Endothelial cell of umbilical vein (primary cell): ENCODE measurements at regions not wholly inside any gene's neighbourhood (a gene's known extent, or its start where the extent isn't known, plus 50 kb on each side); places are given as distances from the start of the nearest gene placed in this dataset.

Experiments used
- BruUV-seq: library from RNA; stranded (reverse); fragments of 400-500 nt; replicated peaks from 2 replicates; lab custom pipeline; 2021; lab: Mats Ljungman, UMichigan
- CTCF ChIA-PET: fragments of 300-600, 350-600 bp; sonication (Branson Sonifier 250); formaldehyde crosslinking; loops from one replicate; lab custom pipeline; 2021; ENCODE audit warnings: antibody characterized with exemption, inconsistent platforms; lab: Charles Lee
- POLR2A ChIA-PET: fragments of 300-600, 350-600 bp; sonication (Branson Sonifier 250); formaldehyde crosslinking; loops from one replicate; lab custom pipeline; 2021; ENCODE audit warnings: antibody characterized with exemption, inconsistent platforms; lab: Charles Lee
- DNase-seq: peaks from one replicate; pipeline ENCODE4 v3.0.0-alpha.2; 2011; ENCODE audit warnings: low read depth, low spot score
- FAIRE-seq: peaks from 2 replicates; lab custom pipeline; 2011; peaks lifted over from hg19 to GRCh38; lab: Jason Lieb, UNC
- H2AFZ ChIP-seq: 2 replicates; pipeline ENCODE4 v1.6.0; 2012; ENCODE audit warnings: low read depth, low read length, control low read depth, inconsistent platforms
- H3K27ac ChIP-seq: 2 replicates; pipeline ENCODE4 v1.5.1; 2011; ENCODE audit warnings: low read depth, mild to moderate bottlenecking, control low read depth, low read length, moderate library complexity; ENCODE audit not compliant: insufficient read depth
- H3K27me3 ChIP-seq, 2 experiments: 2 replicates each; pipeline versions ENCODE4 v1.6.0 to v1.6.1; 2011; ENCODE audit warnings: low read length in 2 of 2, mixed read lengths in 1 of 2; ENCODE audit not compliant: control insufficient read depth in 2 of 2, insufficient read depth in 2 of 2
- H3K36me3 ChIP-seq, 2 experiments: 2 replicates in 1 of 2; 3 replicates in 1 of 2; pipeline ENCODE4 v1.5.1; 2011; ENCODE audit warnings: low read length in 2 of 2, mild to moderate bottlenecking in 1 of 2, moderate library complexity in 1 of 2; ENCODE audit not compliant: control insufficient read depth in 2 of 2, insufficient read depth in 2 of 2; ENCODE audit errors: extremely low read depth in 1 of 2
- H3K4me1 ChIP-seq: 3 replicates; pipeline ENCODE4 v1.5.1; 2011; ENCODE audit warnings: mild to moderate bottlenecking, low read length; ENCODE audit not compliant: control insufficient read depth, insufficient read depth; ENCODE audit errors: extremely low read depth
- H3K4me2 ChIP-seq: 2 replicates; pipeline ENCODE4 v1.6.1; 2011; ENCODE audit warnings: low read length, control low read depth, mixed read lengths; ENCODE audit not compliant: insufficient read depth
- H3K4me3 ChIP-seq, 3 experiments: fragments of 200-600 bp in 1 of 3; sonication (generic), shearing (Covaris generic) in 1 of 3; replicated peaks in 1 of 3; 2 replicates each; pipeline ENCODE4 v1.5.1; 2011 to 2016; ENCODE audit warnings: control low read depth in 3 of 3, low read length in 3 of 3, mild to moderate bottlenecking in 2 of 3, inconsistent platforms in 1 of 3, low read depth in 1 of 3, moderate library complexity in 1 of 3; ENCODE audit not compliant: insufficient read depth in 1 of 3
- H3K79me2 ChIP-seq: 2 replicates; pipeline ENCODE4 v1.6.0; 2012; ENCODE audit warnings: low read length, inconsistent platforms; ENCODE audit not compliant: control insufficient read depth, insufficient read depth
- H3K9ac ChIP-seq: replicated peaks from 2 replicates; pipeline ENCODE3; 2011; ENCODE audit warnings: low read length, control low read depth; ENCODE audit not compliant: insufficient read depth; ENCODE audit errors: extremely low read depth
- H3K9me1 ChIP-seq: replicated peaks from 3 replicates; pipeline ENCODE4 v1.6.0; 2011; ENCODE audit warnings: mild to moderate bottlenecking, low read length; ENCODE audit not compliant: control insufficient read depth, insufficient read depth; ENCODE audit errors: extremely low read depth
- H3K9me3 ChIP-seq: replicated peaks from 2 replicates; pipeline ENCODE4 v1.5.1; 2012; ENCODE audit warnings: low read length, inconsistent platforms; ENCODE audit not compliant: control insufficient read depth, insufficient read depth
- H4K20me1 ChIP-seq: replicated peaks from 2 replicates; pipeline ENCODE3; 2011; ENCODE audit warnings: mild to moderate bottlenecking, low read length; ENCODE audit not compliant: control insufficient read depth, insufficient read depth; ENCODE audit errors: extremely low read depth
- EZH2 ChIP-seq: IDR thresholded peaks from 2 replicates; pipeline ENCODE4 v1.6.1; 2012; ENCODE audit warnings: borderline replicate concordance, low read depth, mild to moderate bottlenecking, moderate library complexity, low read length, inconsistent platforms; ENCODE audit not compliant: severe bottlenecking
- FOS ChIP-seq: IDR thresholded peaks from 2 replicates; pipeline ENCODE4 v1.6.1; 2011; ENCODE audit warnings: mild to moderate bottlenecking, low read length, moderate library complexity, borderline replicate concordance; ENCODE audit not compliant: insufficient read depth
- GATA2 ChIP-seq: IDR thresholded peaks from 2 replicates; pipeline ENCODE4 v1.7.0; 2011; ENCODE audit warnings: low read depth, mild to moderate bottlenecking, moderate library complexity, mixed read lengths, low read length; ENCODE audit not compliant: insufficient read length, insufficient read depth
- JUN ChIP-seq: IDR thresholded peaks from 2 replicates; pipeline ENCODE4 v1.6.1; 2011; ENCODE audit warnings: borderline replicate concordance, low read depth; ENCODE audit not compliant: insufficient read length, insufficient read depth
- MYC ChIP-seq: IDR thresholded peaks from one replicate; pipeline ENCODE4 v1.6.1; 2011; ENCODE audit warnings: mild to moderate bottlenecking, low read depth, low read length
- POLR2A ChIP-seq: IDR thresholded peaks from 2 replicates; pipeline ENCODE4 v1.6.1; 2012; ENCODE audit warnings: low read depth, mild to moderate bottlenecking, control low read depth, low read length
- dilution Hi-C: fragments of 300-500 bp; cut with MboI; formaldehyde crosslinking; loops from one replicate; pipeline ENCODE4 v1.15.0; 2019; ENCODE audit warnings: low sequenced_read_pairs; ENCODE audit not compliant: extremely low pct_ligation_motif_present
- intact Hi-C: fragments of 100-400 bp; cut with micrococcal nuclease; formaldehyde crosslinking; loops from one replicate; pipeline ENCODE4 v1.10.0; 2022
- TF ChIP-seq, protein P1 (sequence below): IDR thresholded peaks from 2 replicates; pipeline ENCODE4 v1.6.1; 2011; ENCODE audit not compliant: insufficient read depth, insufficient read length
- TF ChIP-seq, protein P2 (sequence below), 2 donors: IDR thresholded peaks; 1 replicate in 1 of 2; 2 replicates in 1 of 2; pipeline ENCODE4 v1.5.1; 2011; ENCODE audit warnings: low read length in 2 of 2, mild to moderate bottlenecking in 2 of 2, moderate library complexity in 2 of 2, control low read depth in 1 of 2, inconsistent platforms in 1 of 2, low read depth in 1 of 2; ENCODE audit not compliant: insufficient read depth in 1 of 2; ENCODE audit errors: extremely low read depth in 1 of 2

DNA sequence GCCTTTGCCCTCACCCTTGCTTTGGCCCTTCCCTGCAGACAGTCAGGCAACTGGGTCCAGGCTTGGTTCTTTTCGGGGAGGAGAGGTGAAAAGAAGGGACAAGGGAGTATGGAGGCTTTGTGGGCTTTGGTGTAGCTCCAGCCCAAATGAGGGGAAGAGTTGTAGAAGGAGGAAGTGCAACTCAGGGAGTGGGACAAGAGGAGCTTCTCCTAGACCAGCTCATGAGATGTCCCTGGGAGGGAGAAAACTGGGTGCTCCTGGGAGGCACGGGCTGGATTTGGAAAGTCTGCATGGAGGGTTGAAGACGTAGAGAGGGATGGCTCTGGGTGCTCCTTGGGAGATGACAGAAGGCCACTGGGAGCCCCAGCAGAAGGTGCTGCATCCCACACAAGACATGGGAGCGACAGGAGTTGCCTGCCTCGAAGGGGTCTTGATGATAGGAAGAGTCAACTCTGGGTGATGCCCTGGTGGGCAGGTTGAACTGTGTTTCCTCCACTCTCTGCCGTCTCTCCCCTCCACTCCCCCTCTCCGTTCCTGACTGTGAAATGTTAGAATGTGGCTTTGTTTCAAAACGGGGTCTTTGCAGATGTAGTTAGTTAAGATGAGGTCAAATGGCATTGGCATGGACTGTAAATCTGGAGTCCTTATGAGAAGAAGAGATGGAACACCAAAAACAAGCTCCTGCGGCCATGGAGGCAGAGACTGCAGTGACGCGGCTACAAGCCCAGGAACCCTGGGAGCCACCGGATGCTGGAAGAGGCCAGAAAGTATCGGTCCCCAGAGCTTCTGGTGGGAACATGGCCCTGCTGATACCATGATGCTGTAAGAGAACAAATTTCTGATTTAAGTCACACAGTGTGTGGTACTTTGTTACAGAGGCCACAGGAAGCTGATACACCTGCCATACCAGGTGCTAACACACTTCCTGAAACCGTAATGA, 298.5 kb downstream of the GLRX3 start:
- H3K9me1 ChIP-seq = no peaks in the 10 kb centered on the region
- dilution Hi-C loops = no loop called here
- H3K27me3 ChIP-seq = no peaks in the 10 kb centered on the region
- no peak overlapping the region for H3K4me2 ChIP-seq
- no TSS peak for BruUV-seq
- no peaks in the 10 kb centered on the region for H3K36me3 ChIP-seq
- CTCF ChIA-PET = no interaction called here
- DNase-seq (no peak), FAIRE-seq (no peak)
- TF ChIP-seq, protein P1, sequence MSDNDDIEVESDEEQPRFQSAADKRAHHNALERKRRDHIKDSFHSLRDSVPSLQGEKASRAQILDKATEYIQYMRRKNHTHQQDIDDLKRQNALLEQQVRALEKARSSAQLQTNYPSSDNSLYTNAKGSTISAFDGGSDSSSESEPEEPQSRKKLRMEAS = no peak
- intact Hi-C loops = no loop called here
- H3K4me1 ChIP-seq = no peaks in the 10 kb centered on the region
- no peak overlapping the region for H3K9ac ChIP-seq
- POLR2A ChIA-PET = no interaction called here
- H3K9me3 ChIP-seq = peaks cover 17% of the 10 kb centered on the region
- no peaks in the 10 kb centered on the region for H4K20me1 ChIP-seq
- H3K79me2 ChIP-seq = no peaks in the 10 kb centered on the region
- no peak overlapping the region for H2AFZ ChIP-seq
- no peak overlapping the region for H3K27ac ChIP-seq
- no peak overlapping the region for H3K4me3 ChIP-seq

GRCh38 chr10:130435961-130436360, 299.8 kb downstream of the GLRX3 start:
- POLR2A ChIA-PET = no interaction called here
- FAIRE-seq = no peak

More at GRCh38 chr10:130435961-130436360, 299.8 kb downstream of the GLRX3 start:
- dilution Hi-C loops (no loop called here), intact Hi-C loops (no loop called here)
- Histone ChIP-seq H4K20me1 (no peaks in the 10 kb centered on the region), H3K4me1 (no peaks in the 10 kb centered on the region), H3K4me2 (no peak overlapping the region), H3K9ac (no peak overlapping the region), H3K9me3 (peaks cover 14% of the 10 kb centered on the region), H2AFZ (no peak overlapping the region), H3K27me3 (no peaks in the 10 kb centered on the region), H3K36me3 (no peaks in the 10 kb centered on the region), H3K9me1 (no peaks in the 10 kb centered on the region), H3K27ac (no peak overlapping the region), H3K4me3 (no peak overlapping the region), H3K79me2 (no peaks in the 10 kb centered on the region)
- CTCF ChIA-PET = no interaction called here
- BruUV-seq = no TSS peak
- no peak for DNase-seq
- TF ChIP-seq POLR2A (no peak), JUN (no peak), FOS (no peak), EZH2 (no peak), GATA2 (no peak), MYC (no peak)
- TF ChIP-seq, protein P2, sequence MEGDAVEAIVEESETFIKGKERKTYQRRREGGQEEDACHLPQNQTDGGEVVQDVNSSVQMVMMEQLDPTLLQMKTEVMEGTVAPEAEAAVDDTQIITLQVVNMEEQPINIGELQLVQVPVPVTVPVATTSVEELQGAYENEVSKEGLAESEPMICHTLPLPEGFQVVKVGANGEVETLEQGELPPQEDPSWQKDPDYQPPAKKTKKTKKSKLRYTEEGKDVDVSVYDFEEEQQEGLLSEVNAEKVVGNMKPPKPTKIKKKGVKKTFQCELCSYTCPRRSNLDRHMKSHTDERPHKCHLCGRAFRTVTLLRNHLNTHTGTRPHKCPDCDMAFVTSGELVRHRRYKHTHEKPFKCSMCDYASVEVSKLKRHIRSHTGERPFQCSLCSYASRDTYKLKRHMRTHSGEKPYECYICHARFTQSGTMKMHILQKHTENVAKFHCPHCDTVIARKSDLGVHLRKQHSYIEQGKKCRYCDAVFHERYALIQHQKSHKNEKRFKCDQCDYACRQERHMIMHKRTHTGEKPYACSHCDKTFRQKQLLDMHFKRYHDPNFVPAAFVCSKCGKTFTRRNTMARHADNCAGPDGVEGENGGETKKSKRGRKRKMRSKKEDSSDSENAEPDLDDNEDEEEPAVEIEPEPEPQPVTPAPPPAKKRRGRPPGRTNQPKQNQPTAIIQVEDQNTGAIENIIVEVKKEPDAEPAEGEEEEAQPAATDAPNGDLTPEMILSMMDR (IDR thresholded peaks at IDR 0.05; ENCODE audit: extremely low read depth in 1 of 2, insufficient read depth in 1 of 2, low read depth in 1 of 2, low read length in 2 of 2) = no peak
- TF ChIP-seq, protein P1 = no peak
